Parathyroid adenoma (tissue), 2 donors: ENCODE measurements at regions not wholly inside any gene's neighbourhood (a gene's known extent, or its start where the extent isn't known, plus 50 kb on each side); places are given as distances from the start of the nearest gene placed in this dataset.

Source experiments
- H2AFZ ChIP-seq: fragments of 300-600 bp; sonication (generic); one replicate; pipeline ENCODE4 v1.7.0; 2017; ENCODE audit warnings: antibody characterized with exemption, mild to moderate bottlenecking
- H3K27ac ChIP-seq: fragments of 300-600 bp; sonication (generic); one replicate; pipeline ENCODE4 v1.7.0; 2017
- H3K27me3 ChIP-seq: fragments of 300-600 bp; sonication (generic); one replicate; pipeline ENCODE4 v1.7.0; 2017; ENCODE audit warnings: low read length; ENCODE audit not compliant: control insufficient read depth, insufficient read depth
- H3K36me3 ChIP-seq: fragments of 300-600 bp; sonication (generic); one replicate; pipeline ENCODE4 v1.7.0; 2017; ENCODE audit warnings: low read length; ENCODE audit not compliant: control insufficient read depth, insufficient read depth
- H3K4me1 ChIP-seq: fragments of 300-600 bp; sonication (generic); one replicate; pipeline ENCODE4 v1.7.0; 2017; ENCODE audit warnings: control low read depth
- H3K4me2 ChIP-seq: fragments of 300-600 bp; sonication (generic); one replicate; pipeline ENCODE4 v1.7.0; 2017; ENCODE audit warnings: low read length
- H3K4me3 ChIP-seq: fragments of 300-600 bp; sonication (generic); one replicate; pipeline ENCODE4 v1.7.0; 2017; ENCODE audit warnings: low read depth, low read length
- H3K79me2 ChIP-seq: fragments of 300-600 bp; sonication (generic); one replicate; pipeline ENCODE4 v1.7.0; 2017; ENCODE audit warnings: control low read depth
- H3K9ac ChIP-seq: fragments of 300-600 bp; sonication (generic); one replicate; pipeline ENCODE4 v1.7.0; 2017; ENCODE audit warnings: mild to moderate bottlenecking
- H3K9me3 ChIP-seq: fragments of 300-600 bp; sonication (generic); one replicate; pipeline ENCODE4 v1.7.0; 2017; ENCODE audit warnings: low read length; ENCODE audit not compliant: control insufficient read depth
- CTCF ChIP-seq: fragments of 300-600 bp; sonication (generic); IDR thresholded peaks from one replicate; pipeline ENCODE4 v1.7.0; 2017; ENCODE audit warnings: antibody characterized with exemption, mild to moderate bottlenecking
- donor health status: primary hyperparathyroidism.

- H3K9ac ChIP-seq, result no peak overlapping the region
- H3K4me3 ChIP-seq, result no peak overlapping the region
- no peak for TF ChIP-seq CTCF
- no peaks in the 10 kb centered on the region for H3K79me2 ChIP-seq
- no peaks in the 10 kb centered on the region for H3K27me3 ChIP-seq
- H3K4me2 ChIP-seq, result no peak overlapping the region
- no peak overlapping the region for H3K27ac ChIP-seq
- no peaks in the 10 kb centered on the region for H3K9me3 ChIP-seq
- H3K4me1 ChIP-seq, result no peaks in the 10 kb centered on the region
- H3K36me3 ChIP-seq, result no peaks in the 10 kb centered on the region
- no peak overlapping the region for H2AFZ ChIP-seq
Measured at GRCh38 chr1:111045033-111045722, 81.5 kb upstream of the LRIF1 start.

GRCh38 chr1:111032295-111032897 lies 68.7 kb upstream of the LRIF1 start:
- H3K9ac ChIP-seq, result no peak overlapping the region
- no peak overlapping the region for H3K4me3 ChIP-seq
- H3K27me3 ChIP-seq, result no peaks in the 10 kb centered on the region
- TF ChIP-seq CTCF, result peak; percentile 57
- H3K36me3 ChIP-seq, result no peaks in the 10 kb centered on the region
- no peak overlapping the region for H3K27ac ChIP-seq
- no peak overlapping the region for H3K4me2 ChIP-seq
- H2AFZ ChIP-seq, result no peak overlapping the region
- no peaks in the 10 kb centered on the region for H3K79me2 ChIP-seq
- H3K9me3 ChIP-seq, result no peaks in the 10 kb centered on the region
- H3K4me1 ChIP-seq, result no peaks in the 10 kb centered on the region

GRCh38 chr1:111030590-111030989 lies 66.9 kb upstream of the LRIF1 start:
- no peaks in the 10 kb centered on the region for H3K27me3 ChIP-seq

GRCh38 chr1:111025109-111025508 lies 61.4 kb upstream of the LRIF1 start:
- Histone ChIP-seq H3K9me3 (no peaks in the 10 kb centered on the region), H3K4me3 (no peak overlapping the region), H3K9ac (no peak overlapping the region), H3K27me3 (no peaks in the 10 kb centered on the region), H3K27ac (no peak overlapping the region), H3K4me2 (no peak overlapping the region), H3K4me1 (no peaks in the 10 kb centered on the region), H2AFZ (no peak overlapping the region), H3K79me2 (no peaks in the 10 kb centered on the region), H3K36me3 (no peaks in the 10 kb centered on the region)
- TF ChIP-seq CTCF, result no peak

More at GRCh38 chr1:111030590-111030989, 66.9 kb upstream of the LRIF1 start:
- Histone ChIP-seq H2AFZ (no peak overlapping the region), H3K27ac (no peak overlapping the region), H3K4me3 (no peak overlapping the region), H3K4me1 (no peaks in the 10 kb centered on the region), H3K36me3 (no peaks in the 10 kb centered on the region), H3K9ac (no peak overlapping the region), H3K79me2 (no peaks in the 10 kb centered on the region), H3K4me2 (no peak overlapping the region), H3K9me3 (no peaks in the 10 kb centered on the region)
- peak; percentile 49 for TF ChIP-seq CTCF

GRCh38 chr1:111015222-111015621 lies 51.5 kb upstream of the LRIF1 start:
- Histone ChIP-seq H3K79me2 (no peaks in the 10 kb centered on the region), H3K27me3 (no peaks in the 10 kb centered on the region), H3K4me1 (no peaks in the 10 kb centered on the region), H3K36me3 (no peaks in the 10 kb centered on the region), H3K27ac (no peak overlapping the region), H3K4me2 (no peak overlapping the region), H3K9me3 (no peaks in the 10 kb centered on the region), H3K4me3 (no peak overlapping the region), H3K9ac (no peak overlapping the region), H2AFZ (no peak overlapping the region)
- TF ChIP-seq CTCF, result no peak
